ENCODE measurements at regions not wholly inside any gene's neighbourhood (a gene's known extent, or its start where the extent isn't known, plus 50 kb on each side); places are given as distances from the start of the nearest gene placed in this dataset.

GRCh38 chr12:114192549-114192948 is 213.4 kb downstream of the TBX5 start:
- no peak for TF ChIP-seq EZH2 (IDR thresholded peaks at IDR 0.05)
- TF ChIP-seq POLR2AphosphoS5 (IDR thresholded peaks at IDR 0.05; ENCODE audit: borderline replicate concordance, low read depth, low read length): no peak
- TF ChIP-seq FOXP2 (optimal IDR thresholded peaks at IDR 0.05; ENCODE audit: control extremely low read depth, extremely low read length, insufficient read depth): no peak

Measured in SK-N-MC (cell line).